ENCODE measurements at regions not wholly inside any gene's neighbourhood (a gene's known extent, or its start where the extent isn't known, plus 50 kb on each side); places are given as distances from the start of the nearest gene placed in this dataset.

DNA sequence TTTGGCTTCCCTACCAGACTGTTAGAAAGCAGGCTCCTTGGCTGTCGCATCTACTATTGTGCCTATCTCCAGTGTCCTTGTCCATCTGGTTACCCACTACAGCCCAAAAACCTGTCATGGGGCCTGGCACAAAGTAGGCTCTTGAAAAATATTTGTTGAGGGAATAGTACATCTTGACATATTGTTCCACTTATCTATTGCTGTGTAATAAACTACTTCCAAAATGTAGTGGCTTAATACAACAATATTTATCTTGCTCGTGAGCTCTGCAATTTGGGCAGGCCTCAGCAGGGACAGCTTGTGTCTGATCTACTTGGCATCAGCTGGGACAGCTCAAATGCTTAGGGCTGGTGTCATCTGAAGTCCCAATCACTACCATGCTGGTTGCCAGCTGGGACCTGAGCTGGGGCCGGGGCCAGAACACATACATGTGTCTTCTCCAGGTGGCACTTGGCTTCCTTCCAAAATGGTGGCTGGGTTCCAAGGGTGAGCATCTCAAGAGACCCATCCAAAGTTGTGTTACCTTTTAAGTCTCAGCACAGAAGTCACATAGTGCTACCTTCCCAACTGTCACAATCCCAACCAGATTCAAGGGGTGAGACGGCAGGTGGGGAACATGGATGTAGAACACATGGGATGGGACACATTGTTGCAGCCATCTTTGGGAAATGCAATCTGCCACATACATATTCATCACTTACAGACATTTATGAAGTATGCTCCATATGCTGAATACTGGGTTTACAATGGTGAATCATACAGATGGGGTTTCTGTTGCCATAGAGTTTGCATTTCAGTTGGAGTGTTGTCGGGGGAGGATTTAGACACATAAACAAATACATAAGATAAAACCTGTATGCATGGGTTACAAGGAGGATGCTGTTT, 134.2 kb downstream of the FOXI3 start (continued):
- TF ChIP-seq, protein P1, sequence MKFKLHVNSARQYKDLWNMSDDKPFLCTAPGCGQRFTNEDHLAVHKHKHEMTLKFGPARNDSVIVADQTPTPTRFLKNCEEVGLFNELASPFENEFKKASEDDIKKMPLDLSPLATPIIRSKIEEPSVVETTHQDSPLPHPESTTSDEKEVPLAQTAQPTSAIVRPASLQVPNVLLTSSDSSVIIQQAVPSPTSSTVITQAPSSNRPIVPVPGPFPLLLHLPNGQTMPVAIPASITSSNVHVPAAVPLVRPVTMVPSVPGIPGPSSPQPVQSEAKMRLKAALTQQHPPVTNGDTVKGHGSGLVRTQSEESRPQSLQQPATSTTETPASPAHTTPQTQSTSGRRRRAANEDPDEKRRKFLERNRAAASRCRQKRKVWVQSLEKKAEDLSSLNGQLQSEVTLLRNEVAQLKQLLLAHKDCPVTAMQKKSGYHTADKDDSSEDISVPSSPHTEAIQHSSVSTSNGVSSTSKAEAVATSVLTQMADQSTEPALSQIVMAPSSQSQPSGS (IDR thresholded peaks at IDR 0.05; ENCODE audit: low read length): no peak
- TF ChIP-seq CHD2 (IDR thresholded peaks at IDR 0.05; ENCODE audit: low read length) (no peak), CTBP2 (IDR thresholded peaks at IDR 0.05; ENCODE audit: borderline replicate concordance, insufficient read depth, insufficient read length, low read length) (no peak), SUZ12 (IDR thresholded peaks at IDR 0.05; ENCODE audit: low read length) (no peak), RFX5 (IDR thresholded peaks at IDR 0.05; ENCODE audit: borderline replicate concordance, low read depth, low read length) (no peak), NRF1 (IDR thresholded peaks at IDR 0.05; ENCODE audit: low read depth, low read length) (no peak), TCF12 (IDR thresholded peaks at IDR 0.05; ENCODE audit: low read depth, low read length) (no peak), TBP (IDR thresholded peaks at IDR 0.05; ENCODE audit: low read depth, low read length) (no peak)
- TF ChIP-seq, protein P2, sequence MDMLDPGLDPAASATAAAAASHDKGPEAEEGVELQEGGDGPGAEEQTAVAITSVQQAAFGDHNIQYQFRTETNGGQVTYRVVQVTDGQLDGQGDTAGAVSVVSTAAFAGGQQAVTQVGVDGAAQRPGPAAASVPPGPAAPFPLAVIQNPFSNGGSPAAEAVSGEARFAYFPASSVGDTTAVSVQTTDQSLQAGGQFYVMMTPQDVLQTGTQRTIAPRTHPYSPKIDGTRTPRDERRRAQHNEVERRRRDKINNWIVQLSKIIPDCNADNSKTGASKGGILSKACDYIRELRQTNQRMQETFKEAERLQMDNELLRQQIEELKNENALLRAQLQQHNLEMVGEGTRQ (IDR thresholded peaks at IDR 0.05; ENCODE audit: low read length): no peak

All from H1 (cell line).